ENCODE measurements at regions not wholly inside any gene's neighbourhood (a gene's known extent, or its start where the extent isn't known, plus 50 kb on each side); places are given as distances from the start of the nearest gene placed in this dataset.

- no peak overlapping the region for H3K27ac ChIP-seq (ENCODE audit: insufficient read depth, low read length)
- H3K4me1 ChIP-seq (ENCODE audit: control insufficient read depth, extremely low read depth, insufficient read depth, low read length), result no peaks in the 10 kb centered on the region
- no peak overlapping the region for H2AFZ ChIP-seq (ENCODE audit: low read length)
- H3K36me3 ChIP-seq (ENCODE audit: control insufficient read depth, insufficient read depth, low read length), result no peaks in the 10 kb centered on the region
- no peak overlapping the region for H3K4me3 ChIP-seq (replicated peaks in 1 of 4; ENCODE audit: control extremely low read depth in 1 of 4, insufficient read depth in 1 of 4, low read depth in 3 of 4, low read length in 4 of 4)
- H4K20me1 ChIP-seq (ENCODE audit: control insufficient read depth, extremely low read depth, insufficient read depth, low read length), result no peaks in the 10 kb centered on the region
- TF ChIP-seq, protein P1, sequence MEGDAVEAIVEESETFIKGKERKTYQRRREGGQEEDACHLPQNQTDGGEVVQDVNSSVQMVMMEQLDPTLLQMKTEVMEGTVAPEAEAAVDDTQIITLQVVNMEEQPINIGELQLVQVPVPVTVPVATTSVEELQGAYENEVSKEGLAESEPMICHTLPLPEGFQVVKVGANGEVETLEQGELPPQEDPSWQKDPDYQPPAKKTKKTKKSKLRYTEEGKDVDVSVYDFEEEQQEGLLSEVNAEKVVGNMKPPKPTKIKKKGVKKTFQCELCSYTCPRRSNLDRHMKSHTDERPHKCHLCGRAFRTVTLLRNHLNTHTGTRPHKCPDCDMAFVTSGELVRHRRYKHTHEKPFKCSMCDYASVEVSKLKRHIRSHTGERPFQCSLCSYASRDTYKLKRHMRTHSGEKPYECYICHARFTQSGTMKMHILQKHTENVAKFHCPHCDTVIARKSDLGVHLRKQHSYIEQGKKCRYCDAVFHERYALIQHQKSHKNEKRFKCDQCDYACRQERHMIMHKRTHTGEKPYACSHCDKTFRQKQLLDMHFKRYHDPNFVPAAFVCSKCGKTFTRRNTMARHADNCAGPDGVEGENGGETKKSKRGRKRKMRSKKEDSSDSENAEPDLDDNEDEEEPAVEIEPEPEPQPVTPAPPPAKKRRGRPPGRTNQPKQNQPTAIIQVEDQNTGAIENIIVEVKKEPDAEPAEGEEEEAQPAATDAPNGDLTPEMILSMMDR (conservative IDR thresholded peaks at IDR 0.05 in 1 of 2, IDR thresholded peaks at IDR 0.05 in 1 of 2; ENCODE audit: low read depth in 1 of 2, low read length in 2 of 2), result no peak
- TF ChIP-seq EZH2 (IDR thresholded peaks at IDR 0.05; ENCODE audit: low read length, missing control alignments), result no peak
- H3K4me2 ChIP-seq (ENCODE audit: extremely low read depth, insufficient read depth, low read length), result no peak overlapping the region
- no peaks in the 10 kb centered on the region for H3K9me3 ChIP-seq (ENCODE audit: control insufficient read depth, insufficient read depth, low read depth, low read length)
- no peaks in the 10 kb centered on the region for H3K27me3 ChIP-seq (ENCODE audit: control insufficient read depth, insufficient read depth, low read length)
- H3K79me2 ChIP-seq (ENCODE audit: control insufficient read depth, insufficient read depth, low read length), result no peaks in the 10 kb centered on the region
- no peak for DNase-seq (ENCODE audit: low read depth in 2 of 2)
- no peak overlapping the region for H3K9ac ChIP-seq (ENCODE audit: insufficient read depth, low read length)
These were observed 272.7 kb upstream of the PMFBP1 start for GRCh38 chr16:72444696-72445095.

- H3K4me2 ChIP-seq (ENCODE audit: extremely low read depth, insufficient read depth, low read length), result no peak overlapping the region
- H3K4me1 ChIP-seq (ENCODE audit: control insufficient read depth, extremely low read depth, insufficient read depth, low read length), result no peaks in the 10 kb centered on the region
- no peaks in the 10 kb centered on the region for H3K36me3 ChIP-seq (ENCODE audit: control insufficient read depth, insufficient read depth, low read length)
- no peaks in the 10 kb centered on the region for H4K20me1 ChIP-seq (ENCODE audit: control insufficient read depth, extremely low read depth, insufficient read depth, low read length)
- DNase-seq (ENCODE audit: low read depth in 2 of 2), result peak in 1 of 2 donors; percentile 23
- TF ChIP-seq EZH2 (IDR thresholded peaks at IDR 0.05; ENCODE audit: low read length, missing control alignments), result no peak
- no peak overlapping the region for H3K9ac ChIP-seq (ENCODE audit: insufficient read depth, low read length)
- H3K79me2 ChIP-seq (ENCODE audit: control insufficient read depth, insufficient read depth, low read length), result no peaks in the 10 kb centered on the region
- no peak overlapping the region for H2AFZ ChIP-seq (ENCODE audit: low read length)
- no peaks in the 10 kb centered on the region for H3K9me3 ChIP-seq (ENCODE audit: control insufficient read depth, insufficient read depth, low read depth, low read length)
- no peak overlapping the region for H3K4me3 ChIP-seq (replicated peaks in 1 of 4; ENCODE audit: control extremely low read depth in 1 of 4, insufficient read depth in 1 of 4, low read depth in 3 of 4, low read length in 4 of 4)
- no peaks in the 10 kb centered on the region for H3K27me3 ChIP-seq (ENCODE audit: control insufficient read depth, insufficient read depth, low read length)
- no peak overlapping the region for H3K27ac ChIP-seq (ENCODE audit: insufficient read depth, low read length)
These were observed 271.9 kb upstream of the PMFBP1 start for GRCh38 chr16:72443809-72444208.

GRCh38 chr16:72442385-72443158, 270.6 kb upstream of the PMFBP1 start:
- Histone ChIP-seq H3K4me1 (ENCODE audit: control insufficient read depth, extremely low read depth, insufficient read depth, low read length) (no peaks in the 10 kb centered on the region), H3K4me3 (replicated peaks in 1 of 4; ENCODE audit: control extremely low read depth in 1 of 4, insufficient read depth in 1 of 4, low read depth in 3 of 4, low read length in 4 of 4) (no peak overlapping the region), H3K27ac (ENCODE audit: insufficient read depth, low read length) (no peak overlapping the region), H4K20me1 (ENCODE audit: control insufficient read depth, extremely low read depth, insufficient read depth, low read length) (no peaks in the 10 kb centered on the region), H3K36me3 (ENCODE audit: control insufficient read depth, insufficient read depth, low read length) (no peaks in the 10 kb centered on the region), H3K4me2 (ENCODE audit: extremely low read depth, insufficient read depth, low read length) (no peak overlapping the region), H2AFZ (ENCODE audit: low read length) (no peak overlapping the region), H3K79me2 (ENCODE audit: control insufficient read depth, insufficient read depth, low read length) (no peaks in the 10 kb centered on the region), H3K9ac (ENCODE audit: insufficient read depth, low read length) (no peak overlapping the region), H3K9me3 (ENCODE audit: control insufficient read depth, insufficient read depth, low read depth, low read length) (no peaks in the 10 kb centered on the region), H3K27me3 (ENCODE audit: control insufficient read depth, insufficient read depth, low read length) (no peaks in the 10 kb centered on the region)
- TF ChIP-seq, protein P1 (conservative IDR thresholded peaks at IDR 0.05 in 1 of 2, IDR thresholded peaks at IDR 0.05 in 1 of 2; ENCODE audit: low read depth in 1 of 2, low read length in 2 of 2), result no peak
- TF ChIP-seq EZH2 (IDR thresholded peaks at IDR 0.05; ENCODE audit: low read length, missing control alignments), result no peak
- peak; percentile 42 to 49 for DNase-seq (ENCODE audit: low read depth in 2 of 2)

Measured in fibroblast of lung (primary cell).